Neutrophil (primary cell): ENCODE measurements at regions not wholly inside any gene's neighbourhood (a gene's known extent, or its start where the extent isn't known, plus 50 kb on each side); places are given as distances from the start of the nearest gene placed in this dataset.
A peak's percentile ranks its signal among the peaks of the same experiment; 100 is the strongest.
"Not testable (repeated sequence)": the region's sequence is repeated elsewhere in the genome, so short reads cannot be mapped to it uniquely, and the experiment has no call there.

ENCODE experiments used
- H3K27ac ChIP-seq: fragments of 200-600 bp; sonication (generic); 2 replicates; pipeline ENCODE4 v1.5.1; 2016; ENCODE audit warnings: mild to moderate bottlenecking, moderate library complexity
- H3K27me3 ChIP-seq: fragments of 200-600 bp; sonication (generic); 2 replicates; pipeline ENCODE4 v1.6.0; 2016; ENCODE audit warnings: mild to moderate bottlenecking
- H3K36me3 ChIP-seq: fragments of 200-600 bp; sonication (generic); 2 replicates; pipeline ENCODE4 v1.5.1; 2017
- H3K4me1 ChIP-seq, 2 experiments: fragments of 200-600 bp in 1 of 2; sonication (generic) in 1 of 2; 1 replicate in 1 of 2; 2 replicates in 1 of 2; pipeline versions ENCODE4 v1.5.1 to v1.6.1; 2013 to 2016; ENCODE audit warnings: low read depth in 1 of 2, low read length in 1 of 2, mild to moderate bottlenecking in 1 of 2, moderate library complexity in 1 of 2; ENCODE audit not compliant: control insufficient read depth in 1 of 2, insufficient read depth in 1 of 2
- H3K4me3 ChIP-seq, 2 experiments: fragments of 200-600 bp in 1 of 2; sonication (generic) in 1 of 2; 1 replicate in 1 of 2; 2 replicates in 1 of 2; pipeline ENCODE4 v1.5.1; 2013 to 2016; ENCODE audit warnings: low read depth in 1 of 2, low read length in 1 of 2, mild to moderate bottlenecking in 1 of 2, moderate library complexity in 1 of 2
- H3K9me3 ChIP-seq: fragments of 200-600 bp; sonication (generic); 2 replicates; pipeline ENCODE4 v1.5.1; 2016
- CTCF ChIP-seq: fragments of 200-600 bp; sonication (generic); IDR thresholded peaks from 2 replicates; pipeline ENCODE4 v1.5.1; 2016; ENCODE audit warnings: antibody characterized with exemption

- Histone ChIP-seq H3K9me3 (no peaks in the 10 kb centered on the region), H3K27ac (no peak overlapping the region), H3K36me3 (no peaks in the 10 kb centered on the region), H3K4me3 (no peak overlapping the region), H3K4me1 (no peaks in the 10 kb centered on the region), H3K27me3 (no peaks in the 10 kb centered on the region)
- TF ChIP-seq CTCF = no peak
These were observed 261.4 kb upstream of the USP25 start for GRCh38 chr21:15468368-15468767.

- Histone ChIP-seq H3K9me3 (no peaks in the 10 kb centered on the region), H3K27me3 (no peaks in the 10 kb centered on the region)
- no peak for TF ChIP-seq CTCF
These were observed 257.4 kb upstream of the USP25 start for GRCh38 chr21:15472108-15473040.

GRCh38 chr21:15477773-15478172 lies 252.0 kb upstream of the USP25 start:
- H3K27ac ChIP-seq, H3K27me3 ChIP-seq, H3K4me3 ChIP-seq, H3K36me3 ChIP-seq, H3K4me1 ChIP-seq, H3K9me3 ChIP-seq: not testable (repeated sequence)

More at GRCh38 chr21:15472108-15473040, 257.4 kb upstream of the USP25 start:
- Histone ChIP-seq H3K4me3 (no peak overlapping the region), H3K27ac (no peak overlapping the region), H3K36me3 (no peaks in the 10 kb centered on the region), H3K4me1 (no peaks in the 10 kb centered on the region)

GRCh38 chr21:15480160-15480559 lies 249.6 kb upstream of the USP25 start:
- Histone ChIP-seq H3K36me3 (no peaks in the 10 kb centered on the region), H3K4me1 (no peaks in the 10 kb centered on the region), H3K9me3 (no peaks in the 10 kb centered on the region), H3K4me3 (no peak overlapping the region), H3K27ac (no peak overlapping the region), H3K27me3 (no peaks in the 10 kb centered on the region)
- no peak for TF ChIP-seq CTCF

GRCh38 chr21:15483138-15483780 lies 246.5 kb upstream of the USP25 start:
- no peaks in the 10 kb centered on the region for H3K36me3 ChIP-seq
- no peak overlapping the region for H3K4me3 ChIP-seq
- no peaks in the 10 kb centered on the region for H3K4me1 ChIP-seq
- no peaks in the 10 kb centered on the region for H3K27me3 ChIP-seq
- peak; percentile 58 for TF ChIP-seq CTCF
- no peak overlapping the region for H3K27ac ChIP-seq
- no peaks in the 10 kb centered on the region for H3K9me3 ChIP-seq
